ENCODE measurements at regions not wholly inside any gene's neighbourhood (a gene's known extent, or its start where the extent isn't known, plus 50 kb on each side); places are given as distances from the start of the nearest gene placed in this dataset.

- no peak for DNase-seq (ENCODE audit: low spot score)
These were observed 1289.3 kb downstream of the BRD1 start for GRCh38 chr22:48538291-48538820.

- peak; percentile 24 for DNase-seq (ENCODE audit: low spot score)
These were observed 1290.4 kb downstream of the BRD1 start for GRCh38 chr22:48537343-48537680.

GRCh38 chr22:48536541-48537342 lies 1290.9 kb downstream of the BRD1 start:
- DNase-seq (ENCODE audit: low spot score): peak; percentile 44

- DNase-seq (ENCODE audit: low spot score): no peak
These were observed 1291.7 kb downstream of the BRD1 start for GRCh38 chr22:48535868-48536540.

GRCh38 chr22:48534395-48534958 lies 1293.2 kb downstream of the BRD1 start:
- DNase-seq (ENCODE audit: low spot score): no peak

GRCh38 chr22:48532986-48533385 lies 1294.7 kb downstream of the BRD1 start:
- DNase-seq (ENCODE audit: low spot score): no peak

- DNase-seq (ENCODE audit: low spot score): no peak
These were observed 1295.8 kb downstream of the BRD1 start for GRCh38 chr22:48531761-48532435.

GRCh38 chr22:48531108-48531507 lies 1296.6 kb downstream of the BRD1 start:
- no peak for DNase-seq (ENCODE audit: low spot score)

GRCh38 chr22:48530666-48531065 lies 1297.0 kb downstream of the BRD1 start:
- DNase-seq (ENCODE audit: low spot score): no peak

GRCh38 chr22:48528221-48528915 lies 1299.3 kb downstream of the BRD1 start:
- no peak for DNase-seq (ENCODE audit: low spot score)

GRCh38 chr22:48523761-48524160 lies 1303.9 kb downstream of the BRD1 start:
- DNase-seq (ENCODE audit: low spot score): no peak

GRCh38 chr22:48523091-48523490 lies 1304.6 kb downstream of the BRD1 start:
- DNase-seq (ENCODE audit: low spot score): no peak

- DNase-seq (ENCODE audit: low spot score): no peak
These were observed 1305.4 kb downstream of the BRD1 start for GRCh38 chr22:48522271-48522670.

- no peak for DNase-seq (ENCODE audit: low spot score)
These were observed 1306.6 kb downstream of the BRD1 start for GRCh38 chr22:48520884-48521588.

- DNase-seq (ENCODE audit: low spot score): no peak
These were observed 1307.5 kb downstream of the BRD1 start for GRCh38 chr22:48520207-48520606.

- peak; percentile 14 for DNase-seq (ENCODE audit: low spot score)
These were observed 1310.3 kb downstream of the BRD1 start for GRCh38 chr22:48517039-48518030.

GRCh38 chr22:48516571-48516970 lies 1311.1 kb downstream of the BRD1 start:
- DNase-seq (ENCODE audit: low spot score): no peak

- DNase-seq (ENCODE audit: low spot score): no peak
These were observed 1312.0 kb downstream of the BRD1 start for GRCh38 chr22:48515571-48516200.

GRCh38 chr22:48513929-48514328 lies 1313.7 kb downstream of the BRD1 start:
- DNase-seq (ENCODE audit: low spot score): no peak

Measured in AG08395 (cell line).